ENCODE measurements at regions not wholly inside any gene's neighbourhood (a gene's known extent, or its start where the extent isn't known, plus 50 kb on each side); places are given as distances from the start of the nearest gene placed in this dataset.

GRCh38 chr4:89563431-89563830, 255.8 kb upstream of the GPRIN3 start:
- no peak for TF ChIP-seq POLR2A (IDR thresholded peaks at IDR 0.05)
- TF ChIP-seq, protein P1, sequence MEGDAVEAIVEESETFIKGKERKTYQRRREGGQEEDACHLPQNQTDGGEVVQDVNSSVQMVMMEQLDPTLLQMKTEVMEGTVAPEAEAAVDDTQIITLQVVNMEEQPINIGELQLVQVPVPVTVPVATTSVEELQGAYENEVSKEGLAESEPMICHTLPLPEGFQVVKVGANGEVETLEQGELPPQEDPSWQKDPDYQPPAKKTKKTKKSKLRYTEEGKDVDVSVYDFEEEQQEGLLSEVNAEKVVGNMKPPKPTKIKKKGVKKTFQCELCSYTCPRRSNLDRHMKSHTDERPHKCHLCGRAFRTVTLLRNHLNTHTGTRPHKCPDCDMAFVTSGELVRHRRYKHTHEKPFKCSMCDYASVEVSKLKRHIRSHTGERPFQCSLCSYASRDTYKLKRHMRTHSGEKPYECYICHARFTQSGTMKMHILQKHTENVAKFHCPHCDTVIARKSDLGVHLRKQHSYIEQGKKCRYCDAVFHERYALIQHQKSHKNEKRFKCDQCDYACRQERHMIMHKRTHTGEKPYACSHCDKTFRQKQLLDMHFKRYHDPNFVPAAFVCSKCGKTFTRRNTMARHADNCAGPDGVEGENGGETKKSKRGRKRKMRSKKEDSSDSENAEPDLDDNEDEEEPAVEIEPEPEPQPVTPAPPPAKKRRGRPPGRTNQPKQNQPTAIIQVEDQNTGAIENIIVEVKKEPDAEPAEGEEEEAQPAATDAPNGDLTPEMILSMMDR (IDR thresholded peaks at IDR 0.05): no peak

Data from vagina (tissue), 2 donors.